OCI-LY1 (cell line): ENCODE measurements at regions not wholly inside any gene's neighbourhood (a gene's known extent, or its start where the extent isn't known, plus 50 kb on each side); places are given as distances from the start of the nearest gene placed in this dataset.

ENCODE experiments used
- EZH2 ChIP-seq: fragments of 200-600 bp; sonication (generic), shearing (Covaris generic); IDR thresholded peaks from 2 replicates; pipeline ENCODE4 v1.8.0; 2017; ENCODE audit warnings: borderline replicate concordance, mixed run types, mild to moderate bottlenecking, antibody characterized with exemption, low read length, moderate library complexity, mixed read lengths
- TF ChIP-seq, protein P1 (sequence below): fragments of 200-600 bp; sonication (generic), shearing (Covaris generic); IDR thresholded peaks from 2 replicates; pipeline ENCODE4 v1.5.1; 2017; ENCODE audit warnings: mild to moderate bottlenecking, antibody characterized with exemption, low read length, moderate library complexity, mixed read lengths

DNA sequence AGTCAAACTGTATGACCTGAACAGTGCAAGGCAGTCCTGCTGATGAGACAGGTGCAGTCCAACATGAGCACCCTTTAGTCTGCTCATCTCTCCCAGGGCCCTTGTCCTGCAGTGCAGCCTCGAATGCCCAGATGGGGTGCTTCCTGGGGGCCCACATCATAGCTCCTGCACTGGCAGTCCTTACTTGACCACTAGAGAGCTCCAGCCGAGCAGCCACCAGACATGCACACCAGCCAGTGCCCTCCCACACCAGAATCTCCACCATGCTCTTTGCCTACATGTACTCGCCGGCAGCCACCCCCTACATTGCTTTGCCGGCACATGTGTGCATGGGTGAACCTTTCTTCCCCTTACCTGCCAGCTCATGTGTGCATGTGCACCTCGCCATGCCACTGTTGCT, 188.8 kb upstream of the GULP1 start:
- no peak for TF ChIP-seq EZH2
- TF ChIP-seq, protein P1, sequence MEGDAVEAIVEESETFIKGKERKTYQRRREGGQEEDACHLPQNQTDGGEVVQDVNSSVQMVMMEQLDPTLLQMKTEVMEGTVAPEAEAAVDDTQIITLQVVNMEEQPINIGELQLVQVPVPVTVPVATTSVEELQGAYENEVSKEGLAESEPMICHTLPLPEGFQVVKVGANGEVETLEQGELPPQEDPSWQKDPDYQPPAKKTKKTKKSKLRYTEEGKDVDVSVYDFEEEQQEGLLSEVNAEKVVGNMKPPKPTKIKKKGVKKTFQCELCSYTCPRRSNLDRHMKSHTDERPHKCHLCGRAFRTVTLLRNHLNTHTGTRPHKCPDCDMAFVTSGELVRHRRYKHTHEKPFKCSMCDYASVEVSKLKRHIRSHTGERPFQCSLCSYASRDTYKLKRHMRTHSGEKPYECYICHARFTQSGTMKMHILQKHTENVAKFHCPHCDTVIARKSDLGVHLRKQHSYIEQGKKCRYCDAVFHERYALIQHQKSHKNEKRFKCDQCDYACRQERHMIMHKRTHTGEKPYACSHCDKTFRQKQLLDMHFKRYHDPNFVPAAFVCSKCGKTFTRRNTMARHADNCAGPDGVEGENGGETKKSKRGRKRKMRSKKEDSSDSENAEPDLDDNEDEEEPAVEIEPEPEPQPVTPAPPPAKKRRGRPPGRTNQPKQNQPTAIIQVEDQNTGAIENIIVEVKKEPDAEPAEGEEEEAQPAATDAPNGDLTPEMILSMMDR = no peak
